Left kidney (tissue), 1 donor: ENCODE measurements at regions not wholly inside any gene's neighbourhood (a gene's known extent, or its start where the extent isn't known, plus 50 kb on each side); places are given as distances from the start of the nearest gene placed in this dataset.

Source experiments
- DNase-seq: peaks from one replicate; pipeline ENCODE4 v3.0.0-alpha.2; 2013

DNA sequence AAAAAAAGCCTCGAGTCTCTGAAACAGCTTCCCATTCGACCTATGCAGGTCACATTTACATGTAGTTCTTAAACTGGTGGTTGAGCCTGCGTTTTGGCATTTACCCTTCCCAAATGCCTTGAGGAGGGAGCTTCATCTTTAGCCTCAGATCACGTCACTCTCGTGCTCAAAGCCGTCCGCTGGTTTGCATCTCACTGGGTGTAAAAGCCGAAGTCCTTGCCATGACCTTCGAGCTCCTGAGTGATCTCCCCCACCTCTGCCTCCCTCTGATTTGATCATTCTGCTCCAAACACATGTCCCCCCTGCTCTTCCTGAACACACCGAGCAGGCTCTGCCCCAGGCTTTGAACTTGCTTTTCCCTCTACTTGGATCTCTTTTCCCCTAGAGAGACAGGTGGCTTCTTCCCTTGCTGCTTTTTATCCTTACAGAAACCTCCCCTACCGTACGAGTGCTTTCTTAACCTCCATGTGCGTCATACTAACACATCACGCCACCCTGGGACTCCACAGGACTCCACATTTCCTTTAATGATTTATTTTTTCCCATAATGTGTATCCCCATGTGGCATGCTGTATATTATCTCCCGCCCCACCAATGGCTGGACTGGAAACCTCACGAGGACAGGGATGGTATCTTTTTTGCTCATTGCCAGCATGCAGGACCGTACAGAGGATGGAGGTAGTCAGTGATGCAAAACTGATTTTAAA is 610.7 kb downstream of the VRK1 start:
- no peak for DNase-seq

DNA sequence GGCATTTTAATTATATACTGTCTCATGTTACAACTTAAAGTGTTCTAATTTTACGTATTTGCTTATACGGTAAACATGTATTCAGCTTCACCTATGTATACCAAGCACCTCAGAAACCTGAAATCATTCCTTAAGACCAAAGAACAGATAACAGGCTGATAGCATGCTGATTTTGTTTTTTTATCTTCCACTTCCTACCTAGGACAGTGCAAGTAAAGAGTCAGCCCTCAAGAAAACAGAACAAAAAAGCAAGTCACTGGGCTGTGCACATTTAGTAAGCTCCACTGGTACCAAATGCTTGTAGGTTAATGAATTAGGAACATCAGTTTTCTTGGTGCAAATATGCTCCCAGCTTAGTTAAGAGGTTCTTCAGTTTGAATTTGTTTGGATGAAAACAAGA is 611.3 kb downstream of the VRK1 start:
- no peak for DNase-seq

DNA sequence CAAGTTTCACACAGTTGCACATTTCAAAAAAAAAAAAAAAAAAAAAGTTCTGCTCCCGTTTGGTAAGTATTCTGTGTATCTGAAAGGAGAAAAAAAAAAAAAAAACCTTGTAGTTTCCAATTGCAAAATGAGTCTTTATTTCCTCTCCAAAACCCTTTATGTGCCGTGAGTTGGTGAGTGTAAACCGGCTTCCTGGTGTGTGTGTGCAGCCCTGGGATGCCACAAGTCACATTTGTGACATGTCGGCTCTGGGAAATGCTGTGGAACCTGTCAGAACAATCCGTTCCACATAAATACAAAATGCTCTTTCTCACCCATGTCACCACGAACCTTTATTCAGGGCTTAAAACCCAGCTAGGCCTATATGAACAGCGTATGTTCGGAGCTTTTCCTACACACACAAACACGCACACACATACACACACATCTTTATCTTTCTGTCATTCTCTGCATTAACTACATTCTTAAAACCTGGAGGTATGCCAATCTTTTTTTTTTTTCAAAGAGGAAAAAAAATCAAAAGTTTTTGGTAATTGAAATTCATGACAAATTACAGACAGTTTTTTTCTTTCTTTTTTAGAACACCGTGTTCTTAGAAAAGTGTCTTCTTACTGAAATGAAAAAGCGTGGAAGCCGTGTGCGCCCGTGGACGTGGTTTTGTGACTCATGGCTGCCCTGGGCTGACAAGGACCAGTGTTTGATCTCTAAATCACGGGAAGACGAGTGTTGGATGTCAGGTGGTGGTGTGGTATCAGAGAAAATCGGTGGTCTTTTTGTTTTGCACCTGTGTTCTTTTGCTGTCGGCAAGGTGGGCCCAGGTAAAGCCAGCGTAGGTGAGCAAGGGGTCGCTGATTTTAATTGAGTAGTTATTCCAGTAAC is 612.0 kb downstream of the VRK1 start:
- DNase-seq = no peak

DNA sequence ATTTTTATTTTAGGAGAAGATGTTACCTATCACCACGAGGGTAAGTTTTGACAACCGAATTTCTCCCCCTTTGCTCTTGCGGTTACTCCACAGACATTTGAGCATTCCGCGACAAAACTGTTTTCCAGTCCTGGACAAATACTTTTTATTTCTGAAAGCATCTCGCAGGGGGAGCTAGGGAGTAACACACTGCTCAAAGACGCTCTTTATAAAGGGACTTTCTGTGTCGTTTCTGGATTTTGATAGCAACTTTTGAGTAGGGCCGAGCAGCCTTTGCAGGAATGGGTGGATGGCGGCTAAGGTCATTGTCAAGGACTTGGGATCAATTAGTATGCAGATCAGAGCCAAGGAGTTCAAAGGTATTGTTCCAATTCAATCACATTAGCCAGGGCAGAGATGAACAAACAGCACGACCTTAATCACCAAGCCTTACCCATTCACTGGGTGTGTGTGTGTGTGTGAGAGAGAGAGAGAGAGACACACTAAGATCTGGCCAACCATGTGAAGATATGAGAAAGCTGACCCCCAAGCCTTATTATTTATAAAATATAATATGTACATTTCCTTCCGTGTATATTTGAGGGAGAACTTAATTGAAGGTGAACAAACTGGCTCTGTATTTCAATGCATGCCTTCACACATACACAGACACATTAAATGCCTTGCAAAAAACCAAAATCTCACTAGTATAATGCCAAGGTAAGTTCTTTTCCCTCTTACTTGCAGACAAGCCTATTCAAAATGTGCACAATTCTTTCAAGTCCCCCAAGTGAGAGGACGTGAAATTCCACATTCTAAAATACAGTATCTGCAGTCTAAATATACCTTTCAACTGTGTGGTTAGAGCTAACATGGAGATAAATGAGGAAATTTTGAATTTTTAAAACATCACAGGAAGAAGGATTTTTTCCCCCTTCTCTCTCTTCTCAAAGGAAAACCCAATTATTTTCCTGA is 613.8 kb downstream of the VRK1 start:
- no peak for DNase-seq

DNA sequence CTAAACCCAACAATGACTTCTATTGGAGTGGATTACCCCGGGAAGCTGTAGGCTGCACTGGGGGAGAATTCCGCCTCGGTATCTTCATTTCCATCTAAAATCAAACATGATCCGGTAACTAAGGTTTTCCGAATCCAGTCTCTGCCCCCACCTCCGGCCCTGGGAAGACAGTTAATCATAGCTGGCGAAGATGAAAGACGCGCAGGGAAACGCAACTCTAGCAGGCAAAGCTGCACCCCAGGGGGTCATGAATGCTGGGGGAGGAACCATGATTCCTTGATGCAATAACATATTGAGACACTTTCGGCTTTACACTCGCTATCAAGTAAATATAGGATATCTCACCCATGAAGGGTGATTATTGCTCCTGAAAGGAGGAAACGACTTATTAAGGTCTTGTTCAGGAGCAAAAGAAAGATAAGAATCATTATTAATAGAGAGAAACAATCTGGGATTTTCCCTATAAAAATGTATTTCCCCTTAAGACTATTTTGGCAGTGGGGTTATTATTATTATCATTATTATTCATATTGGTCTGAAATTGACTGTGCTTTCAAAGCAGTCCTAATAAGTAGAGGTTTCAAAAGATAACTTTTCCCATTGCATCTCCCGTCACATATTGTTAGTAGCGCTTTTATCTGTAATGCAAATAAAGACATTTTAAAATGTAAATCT is 614.9 kb downstream of the VRK1 start:
- no peak for DNase-seq

DNA sequence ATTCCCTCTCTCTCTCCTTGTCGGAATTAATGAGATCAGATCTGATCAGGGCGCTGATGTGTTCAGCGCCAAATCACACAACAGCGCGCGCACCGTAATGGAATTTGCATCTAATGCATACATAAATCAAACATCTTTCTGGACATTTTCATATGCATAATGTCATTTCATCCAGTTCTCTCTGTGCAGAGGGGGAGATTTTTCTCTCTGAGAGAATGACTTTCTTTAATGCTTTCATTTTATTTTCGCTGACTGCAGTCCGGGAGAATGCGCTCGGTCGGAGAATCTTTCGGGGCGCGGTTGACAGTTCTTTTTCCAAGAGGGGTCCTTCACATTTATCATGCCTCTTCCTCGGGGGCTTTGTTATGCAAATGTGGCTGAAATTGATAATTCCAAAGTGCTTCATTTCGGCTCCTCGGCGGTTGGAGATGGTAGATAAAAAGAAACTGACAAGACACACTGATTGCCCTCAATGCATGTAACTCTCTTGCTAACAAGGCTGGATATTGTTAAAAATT is 615.9 kb downstream of the VRK1 start:
- no peak for DNase-seq

DNA sequence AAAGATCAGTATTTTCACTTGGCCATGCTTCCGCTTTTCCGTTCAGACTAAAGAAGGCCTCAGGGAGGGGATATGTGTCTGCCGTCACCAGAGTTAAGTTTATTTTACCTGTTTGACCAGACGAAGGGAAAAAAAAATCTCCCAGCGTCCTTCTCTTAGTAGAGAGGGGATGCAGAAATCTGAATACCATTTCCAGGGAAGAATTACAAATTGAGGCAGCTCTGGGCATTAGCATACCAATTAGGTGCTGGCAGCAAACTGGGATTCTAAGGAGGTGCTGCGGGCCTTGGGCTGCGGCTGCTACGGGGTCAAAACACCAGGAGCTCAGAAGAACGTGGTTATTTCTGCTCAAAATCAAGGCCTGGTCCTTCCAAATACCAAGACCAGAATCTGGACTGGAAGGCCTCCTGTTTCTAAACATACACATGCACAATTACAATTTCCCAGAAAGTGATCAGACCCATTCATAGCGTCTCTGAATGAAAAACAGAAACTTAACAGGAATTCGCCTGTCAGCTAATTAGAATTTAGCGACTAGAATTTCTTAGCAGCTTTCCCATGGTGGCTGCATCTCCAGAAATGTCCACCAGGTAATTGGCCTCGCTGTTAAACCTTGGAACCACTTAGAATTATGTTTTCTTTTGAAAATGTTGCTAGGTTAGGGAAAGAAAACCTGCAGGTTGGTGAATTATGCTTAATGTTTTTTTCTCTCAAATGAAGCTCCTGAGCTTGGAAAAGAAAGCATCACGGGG is 617.0 kb downstream of the VRK1 start:
- no peak for DNase-seq

DNA sequence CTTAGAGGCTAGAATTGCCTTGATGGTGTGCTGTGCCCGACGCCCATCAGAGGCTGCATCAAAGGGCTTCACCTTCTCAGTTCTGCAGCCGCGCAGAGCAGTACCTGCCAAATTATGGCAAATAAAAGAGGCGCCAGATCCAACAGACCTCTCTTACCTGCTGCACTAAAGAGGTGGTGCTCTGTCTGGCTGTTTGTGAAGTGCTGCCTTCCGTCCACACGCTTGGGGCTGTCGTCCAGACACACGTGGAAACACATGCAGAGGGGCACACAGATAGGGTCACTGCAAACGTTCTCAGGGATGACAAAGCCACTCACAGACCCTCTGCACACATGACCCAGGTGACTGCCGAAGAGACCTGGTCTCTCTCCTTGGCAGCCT is 617.5 kb downstream of the VRK1 start:
- DNase-seq = no peak

DNA sequence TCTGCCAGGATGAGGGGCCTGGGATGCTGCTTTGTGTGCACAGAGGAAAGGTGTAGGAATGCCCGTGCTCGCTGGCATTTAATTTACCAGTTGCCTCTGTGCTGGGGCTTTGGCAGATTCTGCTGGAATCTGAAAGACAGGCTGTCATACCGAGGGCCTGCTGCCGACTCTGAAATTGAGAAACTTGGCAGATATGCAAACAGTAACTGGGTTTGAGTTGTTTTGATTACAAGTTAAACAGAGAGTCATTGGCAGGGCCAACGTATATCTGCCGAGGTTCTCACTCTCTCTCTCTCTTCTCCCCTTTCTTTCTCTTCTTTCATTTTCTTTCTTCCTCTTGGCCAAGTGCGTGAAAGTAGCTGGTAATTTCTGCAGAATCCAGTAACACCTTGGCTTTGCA is 618.7 kb downstream of the VRK1 start:
- no peak for DNase-seq

DNA sequence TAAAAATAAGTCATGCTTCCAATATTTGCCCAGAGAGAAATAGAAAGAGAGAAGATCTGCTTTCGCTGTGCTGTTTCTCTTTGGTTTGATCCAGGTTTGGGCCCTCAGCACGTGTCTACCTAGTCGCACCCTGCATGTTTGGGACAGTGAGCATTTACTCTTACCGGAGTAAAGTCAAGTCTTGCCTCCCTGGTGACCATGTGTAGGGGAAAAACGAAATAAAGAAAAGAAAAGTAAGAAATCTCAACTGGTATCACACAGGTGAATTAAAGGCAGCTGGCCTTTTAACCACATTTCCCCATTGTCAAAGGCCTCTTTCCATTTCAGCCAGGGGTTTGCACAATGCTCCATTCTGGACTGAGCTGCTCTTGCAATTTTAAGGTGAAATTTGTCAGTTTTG is 619.4 kb downstream of the VRK1 start:
- DNase-seq = no peak

DNA sequence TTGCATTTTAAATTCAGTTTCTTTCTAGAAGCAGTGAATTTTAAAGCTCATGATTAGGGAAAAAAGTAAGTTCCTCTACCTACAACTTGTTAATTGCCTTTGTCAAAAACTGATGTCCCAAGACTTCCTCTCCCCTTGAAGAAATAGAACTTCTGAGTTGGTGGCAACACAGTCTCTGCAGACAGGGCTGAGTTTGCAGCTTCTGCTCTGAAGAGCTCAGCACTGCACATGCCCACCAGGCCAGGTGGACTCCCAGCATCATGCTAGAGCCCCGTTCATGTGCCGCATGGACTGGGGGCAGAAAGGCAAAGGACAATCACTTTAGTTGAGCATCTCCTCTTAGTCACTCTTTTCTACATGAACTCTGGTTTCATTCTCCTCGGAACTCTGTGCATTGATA is 620.1 kb downstream of the VRK1 start:
- no peak for DNase-seq

DNA sequence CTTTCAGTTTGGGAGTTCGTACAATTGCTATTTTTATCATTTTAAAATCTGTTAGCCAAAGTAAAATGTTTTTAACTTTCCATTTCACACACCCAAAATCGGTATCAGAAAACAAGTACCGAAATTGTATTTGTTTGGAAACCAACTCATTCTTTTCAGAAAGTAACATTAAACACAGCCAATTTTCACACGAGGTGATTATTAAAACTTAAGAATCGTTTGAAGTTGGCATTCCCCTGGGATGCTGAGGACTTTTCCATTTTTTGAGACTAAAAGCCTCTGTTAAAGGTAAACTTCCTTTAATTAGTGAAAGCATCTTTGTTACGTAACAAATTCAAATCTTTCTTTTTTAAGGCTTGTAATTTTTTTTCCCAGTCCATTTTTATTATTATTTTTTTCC is 623.0 kb downstream of the VRK1 start:
- no peak for DNase-seq

DNA sequence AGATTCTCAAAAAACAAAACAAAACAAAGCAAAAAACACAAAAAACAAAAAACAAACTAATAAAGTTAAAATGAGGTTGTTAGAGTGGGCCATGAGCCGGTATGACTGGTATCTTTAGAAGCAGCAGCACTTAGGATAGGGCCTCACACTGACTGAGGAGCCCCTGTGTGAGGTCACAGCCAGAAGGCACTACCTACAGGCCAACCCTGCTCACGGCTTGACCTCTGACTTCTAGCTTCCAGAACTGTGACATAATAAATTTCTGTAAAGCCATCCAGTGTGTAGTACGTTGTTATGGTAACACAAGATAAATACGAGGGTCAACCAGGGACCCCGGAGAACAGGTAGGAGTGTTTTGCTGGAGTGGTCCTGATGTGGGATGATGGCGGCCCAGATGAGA is 629.6 kb downstream of the VRK1 start:
- no peak for DNase-seq

DNA sequence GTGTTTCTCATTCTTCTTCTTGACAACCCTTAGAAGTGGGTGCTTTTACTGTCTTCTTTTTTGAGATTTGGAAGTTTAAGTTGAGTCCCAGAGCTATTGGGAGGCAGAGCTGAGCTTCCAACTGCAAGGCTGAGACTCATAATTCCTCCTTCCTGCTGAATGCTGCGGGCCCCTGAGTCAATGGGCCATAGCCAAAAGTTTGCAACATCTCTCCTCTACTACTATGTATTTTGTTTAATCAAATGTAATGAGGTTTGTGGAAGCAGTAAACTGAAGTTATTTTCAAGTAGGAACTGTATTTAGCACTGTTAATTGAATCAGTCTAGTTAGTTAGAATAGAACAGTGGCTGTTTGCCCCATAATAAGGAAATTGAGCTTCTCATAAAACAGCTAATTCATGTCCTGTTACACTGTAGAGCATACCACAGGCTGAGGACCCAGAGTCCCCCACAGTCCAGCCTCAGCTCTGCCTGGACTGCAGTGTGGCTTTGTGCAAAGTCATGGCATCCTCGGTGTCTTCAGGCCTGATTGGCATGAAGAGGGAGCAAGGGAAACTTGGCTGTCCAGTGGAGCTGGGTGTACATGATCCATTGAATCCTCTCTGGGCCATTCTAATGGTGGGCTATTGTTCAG is 631.7 kb downstream of the VRK1 start:
- DNase-seq = no peak

DNA sequence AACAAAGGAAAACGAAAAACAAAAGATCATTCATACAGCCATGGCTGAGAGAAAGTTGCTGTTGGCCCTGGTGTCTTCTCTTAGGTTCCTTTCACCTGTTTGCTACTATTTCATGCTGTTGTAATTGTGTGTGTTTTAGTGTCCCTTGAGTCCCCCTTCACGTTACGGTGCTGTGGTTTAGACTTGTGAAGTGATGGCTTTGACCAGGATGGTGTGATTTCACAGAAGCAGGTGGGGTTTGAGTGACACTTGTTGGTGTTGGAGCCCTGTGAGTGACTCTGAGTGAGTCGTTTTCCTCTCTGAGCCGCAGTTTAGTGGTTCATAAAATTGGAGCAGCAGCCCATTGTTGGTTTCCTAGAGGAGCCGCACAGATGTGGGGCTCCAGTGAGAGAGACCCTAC is 635.4 kb downstream of the VRK1 start:
- DNase-seq = no peak

DNA sequence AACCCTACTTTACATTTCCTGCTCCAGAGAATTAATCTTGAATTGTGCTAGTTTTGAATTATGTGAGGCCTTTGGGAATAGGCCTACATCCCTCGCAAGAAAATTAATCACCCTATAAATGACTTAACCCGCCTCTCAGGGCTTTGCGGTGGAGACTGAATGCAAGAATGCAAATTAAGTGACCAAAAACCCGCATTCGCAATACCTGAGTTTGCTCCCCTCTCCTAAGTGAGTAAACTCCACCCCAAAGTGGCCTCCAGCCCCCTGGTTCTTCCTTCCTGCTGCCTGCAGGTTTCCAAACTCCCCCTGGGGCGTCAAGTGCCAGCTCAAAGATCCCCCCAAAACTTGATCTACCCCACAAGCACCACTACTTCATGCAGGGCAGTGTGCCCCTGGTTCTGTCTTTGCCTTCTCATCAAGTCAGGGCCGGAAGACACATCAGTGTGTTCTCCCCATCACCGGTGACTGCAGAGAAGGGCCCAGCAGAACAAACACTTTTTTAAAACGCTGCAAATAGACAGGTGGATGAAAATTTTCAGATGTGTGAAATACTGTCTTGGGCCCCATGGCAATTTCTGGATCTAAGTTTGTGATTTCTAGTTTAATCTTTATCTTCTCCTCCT is 644.7 kb downstream of the VRK1 start:
- no peak for DNase-seq

DNA sequence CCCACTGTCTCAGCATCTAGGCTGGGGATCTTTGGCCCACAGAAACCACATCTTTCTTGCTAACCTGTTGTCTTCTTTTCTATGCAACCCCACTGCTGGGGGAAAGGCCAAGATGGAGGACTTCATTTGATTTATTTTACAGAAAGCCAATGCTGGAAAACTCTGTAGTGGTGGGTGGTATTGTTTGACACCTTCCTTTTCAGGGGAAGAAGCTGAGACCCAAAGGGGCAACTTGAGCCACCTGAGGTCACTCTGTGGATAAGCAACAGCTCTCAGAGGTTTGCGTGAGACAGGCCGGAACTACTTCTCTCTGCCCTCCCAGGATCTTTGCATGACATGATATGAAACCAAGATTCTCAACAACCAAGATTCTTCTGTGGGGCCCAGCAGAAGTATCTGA is 645.2 kb downstream of the VRK1 start:
- DNase-seq = no peak

DNA sequence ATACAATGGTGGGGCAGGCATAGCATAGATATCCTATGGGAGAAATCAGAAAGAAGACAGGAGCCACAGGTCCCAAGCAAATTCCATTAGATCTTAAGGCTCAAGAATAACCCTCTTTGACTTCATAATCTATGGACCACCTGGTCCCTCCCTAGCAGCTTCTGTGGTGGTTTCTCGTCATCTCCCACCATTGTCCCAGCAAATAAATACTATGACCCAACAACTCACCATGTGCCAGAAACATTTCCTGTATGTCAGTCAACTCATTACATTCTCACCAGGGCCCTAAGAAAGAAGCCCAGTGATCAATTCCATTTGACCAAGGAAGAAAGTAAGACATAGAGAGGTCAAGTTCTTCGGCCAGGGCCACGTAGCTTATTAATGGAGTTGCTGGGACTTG is 646.2 kb downstream of the VRK1 start:
- no peak for DNase-seq

DNA sequence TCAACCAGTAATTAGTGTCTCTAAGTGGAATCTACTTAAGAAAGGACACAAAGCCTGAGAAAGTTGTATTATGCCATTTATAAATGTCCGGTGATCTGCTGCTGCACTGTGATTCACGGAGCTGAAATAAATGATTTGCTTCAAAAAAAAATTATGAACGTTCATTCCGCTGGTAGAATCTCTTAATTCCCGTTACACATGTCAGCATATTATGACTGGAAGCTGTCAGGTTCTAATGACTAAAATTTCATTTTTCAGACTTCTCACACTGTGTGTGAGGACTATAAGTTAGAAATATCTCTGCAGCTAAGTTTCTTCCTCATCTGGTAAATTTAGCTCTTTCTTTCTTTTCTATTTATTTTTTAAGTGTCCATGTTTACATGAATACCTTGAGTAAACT is 647.1 kb downstream of the VRK1 start:
- DNase-seq = no peak

DNA sequence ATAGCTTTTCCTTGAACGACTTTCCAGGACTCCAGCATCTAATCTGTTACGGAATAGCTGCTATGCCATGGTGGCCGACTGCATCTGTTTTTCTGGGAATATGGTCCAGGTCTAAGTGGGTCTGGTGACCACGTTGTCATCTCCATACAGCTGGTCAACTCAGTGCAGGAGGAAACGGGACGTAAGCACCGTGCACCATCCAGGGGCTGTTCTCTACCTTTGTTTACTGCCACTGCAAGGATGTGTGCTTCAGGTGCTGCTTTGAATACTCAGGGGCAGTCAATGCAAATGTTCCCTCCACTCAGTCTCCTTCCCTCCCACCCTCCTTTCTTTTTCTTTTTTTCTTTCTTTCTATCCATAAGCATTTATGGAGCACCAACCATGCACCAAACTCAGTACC is 648.2 kb downstream of the VRK1 start:
- DNase-seq = no peak
